ENCODE measurements at regions not wholly inside any gene's neighbourhood (a gene's known extent, or its start where the extent isn't known, plus 50 kb on each side); places are given as distances from the start of the nearest gene placed in this dataset.

DNA sequence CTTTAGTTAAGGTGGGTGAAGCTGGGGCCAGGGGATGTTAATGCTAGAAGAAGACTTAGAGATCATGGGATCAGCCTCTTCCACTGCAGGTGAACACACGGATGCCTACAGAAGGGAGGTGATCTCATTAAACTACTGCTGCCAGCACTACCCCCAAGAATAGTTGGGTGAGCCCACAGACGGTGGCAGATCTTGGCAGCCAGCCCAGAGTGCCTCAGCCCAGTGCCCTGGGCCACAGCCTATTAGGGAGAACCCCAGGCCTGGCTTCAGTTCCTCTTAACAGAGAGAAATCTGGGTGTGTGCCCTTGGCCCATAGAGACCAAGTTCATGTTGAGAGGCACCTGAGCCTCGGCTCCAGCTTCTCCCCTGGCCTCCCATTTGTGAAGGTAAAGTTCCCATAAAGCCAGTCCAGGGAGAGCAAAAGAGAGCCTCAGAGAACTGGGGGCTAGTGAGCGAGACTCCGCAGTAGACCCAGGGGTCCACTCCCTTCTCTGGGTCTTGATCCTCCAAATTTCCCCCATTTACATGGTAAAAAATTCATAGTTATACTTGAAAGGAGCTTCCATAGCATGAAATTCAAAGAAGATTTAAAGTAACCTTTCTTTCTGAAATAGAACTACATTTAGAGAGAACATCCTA is 125.0 kb upstream of the CCND2 start:
- TF ChIP-seq POLR2A (IDR thresholded peaks at IDR 0.05) = no peak
- no peak for TF ChIP-seq CTCF (IDR thresholded peaks at IDR 0.05)

Data from breast epithelium (tissue), 3 donors.